ENCODE measurements at regions not wholly inside any gene's neighbourhood (a gene's known extent, or its start where the extent isn't known, plus 50 kb on each side); places are given as distances from the start of the nearest gene placed in this dataset.

DNA sequence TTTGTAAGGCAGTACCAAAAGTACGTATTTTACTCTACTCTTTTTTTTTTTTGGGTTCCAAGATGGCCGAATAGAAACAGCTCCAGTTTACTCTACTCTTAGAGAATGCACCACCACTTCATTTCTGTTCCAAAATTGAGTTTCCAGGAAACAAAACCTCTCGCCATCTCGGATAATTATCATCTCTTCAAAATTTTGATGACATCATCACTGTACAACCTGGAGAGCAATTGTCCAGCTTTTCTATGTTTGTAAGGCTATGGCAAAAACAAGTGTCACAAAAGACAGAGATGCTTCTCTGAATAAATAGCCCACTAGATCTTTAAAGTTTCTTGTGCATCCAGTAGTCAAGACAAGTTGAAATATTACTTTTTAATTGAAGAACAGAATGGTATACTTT lies 1631.9 kb upstream of the CDH6 start:
- H3K4me1 ChIP-seq, result no peaks in the 10 kb centered on the region
- TF ChIP-seq, protein P1, sequence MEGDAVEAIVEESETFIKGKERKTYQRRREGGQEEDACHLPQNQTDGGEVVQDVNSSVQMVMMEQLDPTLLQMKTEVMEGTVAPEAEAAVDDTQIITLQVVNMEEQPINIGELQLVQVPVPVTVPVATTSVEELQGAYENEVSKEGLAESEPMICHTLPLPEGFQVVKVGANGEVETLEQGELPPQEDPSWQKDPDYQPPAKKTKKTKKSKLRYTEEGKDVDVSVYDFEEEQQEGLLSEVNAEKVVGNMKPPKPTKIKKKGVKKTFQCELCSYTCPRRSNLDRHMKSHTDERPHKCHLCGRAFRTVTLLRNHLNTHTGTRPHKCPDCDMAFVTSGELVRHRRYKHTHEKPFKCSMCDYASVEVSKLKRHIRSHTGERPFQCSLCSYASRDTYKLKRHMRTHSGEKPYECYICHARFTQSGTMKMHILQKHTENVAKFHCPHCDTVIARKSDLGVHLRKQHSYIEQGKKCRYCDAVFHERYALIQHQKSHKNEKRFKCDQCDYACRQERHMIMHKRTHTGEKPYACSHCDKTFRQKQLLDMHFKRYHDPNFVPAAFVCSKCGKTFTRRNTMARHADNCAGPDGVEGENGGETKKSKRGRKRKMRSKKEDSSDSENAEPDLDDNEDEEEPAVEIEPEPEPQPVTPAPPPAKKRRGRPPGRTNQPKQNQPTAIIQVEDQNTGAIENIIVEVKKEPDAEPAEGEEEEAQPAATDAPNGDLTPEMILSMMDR (IDR thresholded peaks at IDR 0.05), result no peak
- H3K27me3 ChIP-seq (ENCODE audit: low read depth), result no peaks in the 10 kb centered on the region
- DNase-seq (no peak), ATAC-seq (no peak)
- H3K27ac ChIP-seq, result no peak overlapping the region
- intact Hi-C loops (cut with DNase I), result no loop called here
- H3K36me3 ChIP-seq, result no peaks in the 10 kb centered on the region
- no peaks in the 10 kb centered on the region for H3K9me3 ChIP-seq
- no peak overlapping the region for H3K4me3 ChIP-seq

DNA sequence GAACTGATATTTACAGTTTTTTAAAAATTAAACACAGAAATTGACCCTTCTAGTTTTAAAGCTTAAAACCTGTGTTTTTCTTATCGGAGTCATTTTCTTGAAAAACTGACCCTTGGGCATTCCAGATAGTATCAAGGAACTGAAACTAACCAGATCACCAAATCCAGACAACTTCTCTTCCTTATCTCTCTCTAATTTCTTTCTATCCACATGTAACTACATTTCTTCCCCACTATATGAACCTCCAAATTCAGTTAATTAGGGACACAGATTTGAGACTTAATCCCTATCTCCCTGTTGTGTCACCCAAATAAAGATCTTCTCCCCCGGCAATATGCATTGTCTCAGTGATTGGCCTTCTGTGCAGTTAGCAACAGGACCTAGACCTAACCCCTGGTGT lies 1643.0 kb upstream of the CDH6 start:
- TF ChIP-seq, protein P1 (IDR thresholded peaks at IDR 0.05), result no peak
- no peak overlapping the region for H3K4me3 ChIP-seq
- intact Hi-C loops (cut with DNase I), result no loop called here
- no peaks in the 10 kb centered on the region for H3K4me1 ChIP-seq
- H3K27me3 ChIP-seq (ENCODE audit: low read depth), result no peaks in the 10 kb centered on the region
- no peaks in the 10 kb centered on the region for H3K36me3 ChIP-seq
- no peak for ATAC-seq
- H3K9me3 ChIP-seq, result no peaks in the 10 kb centered on the region
- no peak overlapping the region for H3K27ac ChIP-seq
- no peak for DNase-seq

DNA sequence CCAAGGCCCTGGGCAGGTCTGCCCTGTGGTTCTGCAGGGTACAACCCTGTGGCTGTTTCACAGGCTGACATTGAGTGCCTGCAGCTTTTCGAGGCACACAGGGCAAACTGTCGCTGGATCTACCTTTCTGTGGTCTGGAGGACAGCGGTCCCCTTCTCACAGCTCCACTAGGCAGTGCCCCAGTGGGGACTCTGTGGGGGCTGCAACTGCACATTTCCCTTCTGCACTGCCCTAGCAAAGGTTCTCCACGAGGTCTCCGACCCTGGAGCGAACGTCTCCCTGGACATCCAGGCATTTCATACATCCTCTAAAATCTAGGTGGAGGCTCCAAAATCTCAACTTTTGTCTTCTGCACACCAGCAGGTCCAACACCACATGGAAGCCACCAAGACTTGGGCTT lies 1645.2 kb upstream of the CDH6 start:
- TF ChIP-seq, protein P1 (IDR thresholded peaks at IDR 0.05), result no peak
- no peaks in the 10 kb centered on the region for H3K9me3 ChIP-seq
- no peak overlapping the region for H3K4me3 ChIP-seq
- DNase-seq (no peak), ATAC-seq (no peak)
- intact Hi-C loops (cut with DNase I), result no loop called here
- H3K27ac ChIP-seq, result no peak overlapping the region
- H3K36me3 ChIP-seq, result no peaks in the 10 kb centered on the region
- no peaks in the 10 kb centered on the region for H3K4me1 ChIP-seq
- H3K27me3 ChIP-seq (ENCODE audit: low read depth), result no peaks in the 10 kb centered on the region

DNA sequence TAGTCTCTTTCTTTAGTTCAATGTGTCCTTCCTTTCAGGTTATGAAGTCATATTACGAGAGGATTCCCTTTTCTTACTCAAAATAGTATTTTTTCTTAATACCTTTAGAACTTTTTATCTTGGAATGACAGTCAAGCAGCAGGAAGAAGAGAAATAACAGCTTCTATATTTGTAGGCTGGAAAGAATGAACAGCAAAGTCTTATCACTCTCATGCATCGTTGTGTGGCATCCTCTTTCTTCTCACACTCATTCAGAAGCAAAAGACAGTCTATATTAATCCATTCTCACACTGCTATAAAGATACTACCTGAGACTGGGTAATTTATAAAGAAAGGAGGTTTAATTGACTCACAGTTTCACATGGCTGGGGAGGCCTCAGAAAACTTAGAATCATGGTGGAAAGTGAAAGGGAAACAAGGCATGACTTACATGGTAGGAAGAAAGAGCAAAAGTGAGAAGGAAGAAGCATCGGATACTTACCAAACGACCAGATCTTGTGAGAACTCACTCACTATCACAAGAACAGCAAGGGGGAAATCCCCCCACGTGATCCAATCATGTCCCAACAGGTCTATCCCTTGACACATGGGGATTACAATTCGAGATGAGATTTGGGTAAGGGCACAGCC lies 1646.1 kb upstream of the CDH6 start:
- intact Hi-C loops (cut with DNase I), result no loop called here

DNA sequence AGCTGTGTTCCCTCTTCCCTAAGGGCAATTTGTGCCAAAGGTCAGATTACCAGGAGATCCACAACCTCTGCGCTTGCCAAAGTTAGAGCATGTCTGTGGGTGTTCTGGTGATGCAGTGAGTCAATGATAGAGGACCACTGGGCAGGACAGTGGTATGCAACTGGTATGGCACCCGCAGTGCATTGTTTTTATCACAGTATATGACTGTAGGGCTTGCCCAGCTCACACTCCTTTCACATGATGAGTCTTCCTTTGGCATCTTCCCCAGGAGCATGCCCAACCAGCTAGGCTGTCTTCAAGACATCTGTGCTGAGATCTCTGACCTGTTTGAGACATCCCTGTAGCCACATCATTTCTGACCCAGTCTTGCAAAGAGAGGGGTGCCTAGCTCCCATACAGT lies 1650.0 kb upstream of the CDH6 start:
- ATAC-seq, result peak in 1 of 2 donors; percentile 34
- Histone ChIP-seq H3K4me1 (no peaks in the 10 kb centered on the region), H3K4me3 (no peak overlapping the region), H3K27me3 (ENCODE audit: low read depth) (no peaks in the 10 kb centered on the region), H3K36me3 (no peaks in the 10 kb centered on the region), H3K27ac (no peak overlapping the region), H3K9me3 (no peaks in the 10 kb centered on the region)
- DNase-seq, result no peak
- TF ChIP-seq, protein P1 (IDR thresholded peaks at IDR 0.05), result no peak
- intact Hi-C loops (cut with DNase I), result no loop called here

More for the DNA sequence above, 1646.1 kb upstream of the CDH6 start:
- H3K27ac ChIP-seq, result no peak overlapping the region
- DNase-seq, result no peak
- no peak for ATAC-seq
- H3K27me3 ChIP-seq (ENCODE audit: low read depth), result no peaks in the 10 kb centered on the region
- no peaks in the 10 kb centered on the region for H3K9me3 ChIP-seq
- H3K4me3 ChIP-seq, result no peak overlapping the region
- H3K36me3 ChIP-seq, result no peaks in the 10 kb centered on the region
- TF ChIP-seq, protein P1 (IDR thresholded peaks at IDR 0.05), result no peak
- H3K4me1 ChIP-seq, result no peaks in the 10 kb centered on the region
